ENCODE measurements at regions not wholly inside any gene's neighbourhood (a gene's known extent, or its start where the extent isn't known, plus 50 kb on each side); places are given as distances from the start of the nearest gene placed in this dataset.

- H3K27ac Mint-ChIP-seq: no peak overlapping the region
- H3K9me3 Mint-ChIP-seq: peaks cover 0 to 5% (median 0%) of the 10 kb centered on the region in 7 donors
These were observed 440.4 kb upstream of the SALL1 start for GRCh38 chr16:51591480-51591879.

DNA sequence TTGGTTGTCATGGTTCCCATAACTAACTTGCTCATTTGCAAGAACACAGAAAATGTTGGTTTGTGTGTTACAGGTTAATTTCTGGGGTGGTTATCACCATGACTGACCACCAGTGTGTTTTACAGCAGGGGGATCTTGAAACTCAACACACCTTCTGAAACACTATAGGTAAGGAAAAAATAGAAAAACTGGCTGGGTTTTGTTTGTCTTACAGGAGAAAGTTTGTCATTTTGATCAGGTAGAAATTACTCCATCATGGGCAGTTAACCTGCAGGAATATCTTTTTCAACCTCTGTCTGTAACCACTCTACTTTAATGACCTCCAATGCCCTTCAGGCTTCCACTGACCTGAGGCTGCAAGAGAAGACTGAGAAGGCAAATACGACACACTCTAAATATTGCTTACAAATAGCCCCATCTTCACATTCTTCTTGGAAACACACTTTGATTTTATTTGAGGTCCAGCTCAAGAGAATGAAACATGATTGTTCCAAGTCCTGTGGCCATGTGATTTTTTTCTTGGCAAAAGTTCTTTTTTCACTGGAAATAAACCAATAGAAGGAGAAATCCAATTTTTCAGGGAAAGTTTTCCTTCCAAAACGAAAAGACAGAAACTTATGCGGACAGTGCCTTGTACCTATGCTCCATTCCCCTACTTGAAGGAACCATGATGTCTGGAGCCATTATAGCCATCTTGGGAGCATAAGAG is 428.7 kb upstream of the SALL1 start:
- no peaks in the 10 kb centered on the region for H3K9me3 ChIP-seq (ENCODE audit: control insufficient read depth in 2 of 2, low read length in 2 of 2)
- Mint-ChIP-seq H3K9me3 (peaks cover 0 to 6% (median 3%) of the 10 kb centered on the region in 7 donors), H3K4me1 (no peaks in the 10 kb centered on the region), H3K4me3 (no peak overlapping the region), H3K27ac (no peak overlapping the region), H3K27me3 (no peaks in the 10 kb centered on the region), H3K36me3 (no peaks in the 10 kb centered on the region)
- DNase-seq: no peak
- H3K4me3 ChIP-seq (ENCODE audit: low read depth, low read length): no peak overlapping the region
- H3K4me1 ChIP-seq (ENCODE audit: control insufficient read depth, insufficient read depth, low read length, poor library complexity, severe bottlenecking): no peaks in the 10 kb centered on the region
- ATAC-seq (ENCODE audit: low read depth in 2 of 2): no peak
- H3K36me3 ChIP-seq (ENCODE audit: control insufficient read depth, insufficient read depth, low read length): no peaks in the 10 kb centered on the region
- H3K27ac ChIP-seq (ENCODE audit: insufficient read depth, low read length, poor library complexity, severe bottlenecking): no peak overlapping the region
- H3K27me3 ChIP-seq (ENCODE audit: control insufficient read depth, insufficient read depth, low read length): no peaks in the 10 kb centered on the region

More at GRCh38 chr16:51591480-51591879, 440.4 kb upstream of the SALL1 start:
- no peaks in the 10 kb centered on the region for H3K36me3 Mint-ChIP-seq
- no peaks in the 10 kb centered on the region for H3K4me1 Mint-ChIP-seq
- ATAC-seq (ENCODE audit: low read depth in 2 of 2) (no peak), DNase-seq (no peak)
- Histone ChIP-seq H3K27ac (ENCODE audit: insufficient read depth, low read length, poor library complexity, severe bottlenecking) (no peak overlapping the region), H3K27me3 (ENCODE audit: control insufficient read depth, insufficient read depth, low read length) (no peaks in the 10 kb centered on the region), H3K36me3 (ENCODE audit: control insufficient read depth, insufficient read depth, low read length) (no peaks in the 10 kb centered on the region), H3K4me1 (ENCODE audit: control insufficient read depth, insufficient read depth, low read length, poor library complexity, severe bottlenecking) (no peaks in the 10 kb centered on the region), H3K9me3 (ENCODE audit: control insufficient read depth in 2 of 2, low read length in 2 of 2) (no peaks in the 10 kb centered on the region), H3K4me3 (ENCODE audit: low read depth, low read length) (no peak overlapping the region)
- H3K4me3 Mint-ChIP-seq: no peak overlapping the region
- no peaks in the 10 kb centered on the region for H3K27me3 Mint-ChIP-seq

DNA sequence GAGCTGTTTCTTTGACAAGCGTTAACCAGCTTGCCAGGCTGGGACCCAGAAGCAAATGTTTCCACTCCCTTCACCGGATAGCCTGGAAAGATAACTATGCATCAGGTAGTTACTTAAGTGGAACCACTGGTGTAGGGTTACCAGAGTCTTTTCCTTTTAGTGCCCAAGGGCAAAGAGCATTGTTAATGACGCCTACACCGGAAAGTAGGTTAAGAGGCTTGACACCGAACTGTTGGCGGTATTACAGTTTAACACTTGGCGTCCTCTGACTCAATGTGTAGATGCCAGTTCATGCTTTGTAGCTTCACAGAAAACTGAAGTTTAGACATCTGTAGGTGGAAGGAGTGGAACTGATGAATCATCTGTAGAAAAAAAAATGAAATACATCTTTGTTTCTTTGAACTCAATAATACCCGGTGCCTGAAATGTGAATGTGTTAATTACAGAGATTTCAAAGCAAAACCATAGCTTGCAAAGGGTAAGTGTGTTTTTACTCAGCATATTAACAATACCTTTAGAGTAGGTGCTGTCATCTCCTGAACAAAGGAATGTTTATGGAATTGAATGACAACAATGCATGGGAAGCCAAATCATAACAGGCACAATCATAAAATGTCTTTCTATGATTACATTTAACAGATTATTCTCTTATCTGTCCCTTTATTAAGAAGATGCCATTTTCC is 426.7 kb upstream of the SALL1 start:
- Mint-ChIP-seq H3K36me3 (no peaks in the 10 kb centered on the region), H3K4me3 (no peak overlapping the region), H3K27ac (no peak overlapping the region), H3K9me3 (peaks cover 0 to 5% (median 4%) of the 10 kb centered on the region in 7 donors), H3K27me3 (no peaks in the 10 kb centered on the region), H3K4me1 (no peaks in the 10 kb centered on the region)
- no peaks in the 10 kb centered on the region for H3K36me3 ChIP-seq (ENCODE audit: control insufficient read depth, insufficient read depth, low read length)
- no peak for DNase-seq
- H3K4me3 ChIP-seq (ENCODE audit: low read depth, low read length): no peak overlapping the region
- H3K27me3 ChIP-seq (ENCODE audit: control insufficient read depth, insufficient read depth, low read length): no peaks in the 10 kb centered on the region
- H3K27ac ChIP-seq (ENCODE audit: insufficient read depth, low read length, poor library complexity, severe bottlenecking): no peak overlapping the region
- H3K4me1 ChIP-seq (ENCODE audit: control insufficient read depth, insufficient read depth, low read length, poor library complexity, severe bottlenecking): no peaks in the 10 kb centered on the region
- ATAC-seq (ENCODE audit: low read depth in 2 of 2): no peak
- no peaks in the 10 kb centered on the region for H3K9me3 ChIP-seq (ENCODE audit: control insufficient read depth in 2 of 2, low read length in 2 of 2)

- Mint-ChIP-seq H3K4me3 (no peak overlapping the region), H3K4me1 (no peaks in the 10 kb centered on the region), H3K27me3 (no peaks in the 10 kb centered on the region), H3K9me3 (peaks cover 0 to 7% (median 5%) of the 10 kb centered on the region in 7 donors), H3K27ac (no peak overlapping the region), H3K36me3 (no peaks in the 10 kb centered on the region)
- Histone ChIP-seq H3K4me3 (ENCODE audit: low read depth, low read length) (no peak overlapping the region), H3K36me3 (ENCODE audit: control insufficient read depth, insufficient read depth, low read length) (no peaks in the 10 kb centered on the region), H3K9me3 (ENCODE audit: control insufficient read depth in 2 of 2, low read length in 2 of 2) (no peaks in the 10 kb centered on the region), H3K27ac (ENCODE audit: insufficient read depth, low read length, poor library complexity, severe bottlenecking) (no peak overlapping the region), H3K27me3 (ENCODE audit: control insufficient read depth, insufficient read depth, low read length) (no peaks in the 10 kb centered on the region), H3K4me1 (ENCODE audit: control insufficient read depth, insufficient read depth, low read length, poor library complexity, severe bottlenecking) (no peaks in the 10 kb centered on the region)
- DNase-seq (no peak), ATAC-seq (ENCODE audit: low read depth in 2 of 2) (no peak)
These were observed 425.6 kb upstream of the SALL1 start for GRCh38 chr16:51576498-51577195.

GRCh38 chr16:51573191-51573590 is 422.1 kb upstream of the SALL1 start:
- no peaks in the 10 kb centered on the region for H3K4me1 Mint-ChIP-seq
- H3K9me3 Mint-ChIP-seq: peaks cover 0 to 14% (median 6%) of the 10 kb centered on the region in 7 donors
- Histone ChIP-seq H3K36me3 (ENCODE audit: control insufficient read depth, insufficient read depth, low read length) (no peaks in the 10 kb centered on the region), H3K4me1 (ENCODE audit: control insufficient read depth, insufficient read depth, low read length, poor library complexity, severe bottlenecking) (no peaks in the 10 kb centered on the region), H3K4me3 (ENCODE audit: low read depth, low read length) (no peak overlapping the region), H3K9me3 (ENCODE audit: control insufficient read depth in 2 of 2, low read length in 2 of 2) (no peaks in the 10 kb centered on the region), H3K27ac (ENCODE audit: insufficient read depth, low read length, poor library complexity, severe bottlenecking) (no peak overlapping the region), H3K27me3 (ENCODE audit: control insufficient read depth, insufficient read depth, low read length) (no peaks in the 10 kb centered on the region)
- H3K36me3 Mint-ChIP-seq: no peaks in the 10 kb centered on the region
- no peak overlapping the region for H3K27ac Mint-ChIP-seq
- no peak for DNase-seq
- ATAC-seq (ENCODE audit: low read depth in 2 of 2): no peak
- no peaks in the 10 kb centered on the region for H3K27me3 Mint-ChIP-seq
- no peak overlapping the region for H3K4me3 Mint-ChIP-seq

DNA sequence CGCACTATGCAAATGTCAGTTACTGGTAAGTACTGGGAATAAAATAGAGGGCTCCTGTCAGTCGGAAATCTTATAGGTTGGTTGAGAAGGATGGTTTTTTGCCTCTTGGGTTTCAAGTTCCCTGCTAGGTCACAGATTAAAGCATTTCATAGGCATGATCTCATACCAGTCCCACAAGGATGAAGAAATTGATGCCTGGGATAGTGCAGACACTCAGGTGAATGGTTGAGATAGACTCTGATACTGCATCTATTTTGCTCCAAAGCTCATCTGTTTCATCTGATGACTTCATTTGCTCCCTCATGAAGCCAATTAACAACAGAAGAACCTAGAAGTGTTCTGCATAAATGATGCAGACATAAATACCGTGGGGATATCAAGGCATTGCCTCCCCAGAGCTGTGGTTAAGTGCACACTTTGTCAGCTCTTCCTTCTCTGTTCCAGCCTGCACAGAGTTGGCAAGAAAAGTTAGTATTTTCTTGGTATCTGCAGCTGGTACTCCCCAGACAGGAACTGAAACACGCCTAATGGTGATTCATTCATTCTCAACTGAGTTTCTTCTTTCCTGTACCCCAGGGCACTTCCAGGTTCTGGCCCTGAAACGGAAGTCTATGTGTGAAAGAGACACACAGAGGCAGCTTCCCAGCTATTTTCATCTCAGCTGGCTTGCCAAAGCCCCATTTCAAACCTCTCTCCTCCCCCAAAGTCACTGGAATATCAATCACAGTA is 418.3 kb upstream of the SALL1 start:
- no peak for DNase-seq
- H3K27ac Mint-ChIP-seq: no peak overlapping the region
- H3K36me3 Mint-ChIP-seq: no peaks in the 10 kb centered on the region
- no peak overlapping the region for H3K4me3 Mint-ChIP-seq
- Histone ChIP-seq H3K4me3 (ENCODE audit: low read depth, low read length) (no peak overlapping the region), H3K27ac (ENCODE audit: insufficient read depth, low read length, poor library complexity, severe bottlenecking) (no peak overlapping the region), H3K4me1 (ENCODE audit: control insufficient read depth, insufficient read depth, low read length, poor library complexity, severe bottlenecking) (no peaks in the 10 kb centered on the region), H3K27me3 (ENCODE audit: control insufficient read depth, insufficient read depth, low read length) (no peaks in the 10 kb centered on the region), H3K36me3 (ENCODE audit: control insufficient read depth, insufficient read depth, low read length) (no peaks in the 10 kb centered on the region), H3K9me3 (ENCODE audit: control insufficient read depth in 2 of 2, low read length in 2 of 2) (no peaks in the 10 kb centered on the region)
- no peaks in the 10 kb centered on the region for H3K27me3 Mint-ChIP-seq
- H3K9me3 Mint-ChIP-seq: peaks cover 0 to 18% (median 5%) of the 10 kb centered on the region in 7 donors
- no peak for ATAC-seq (ENCODE audit: low read depth in 2 of 2)
- no peaks in the 10 kb centered on the region for H3K4me1 Mint-ChIP-seq

DNA sequence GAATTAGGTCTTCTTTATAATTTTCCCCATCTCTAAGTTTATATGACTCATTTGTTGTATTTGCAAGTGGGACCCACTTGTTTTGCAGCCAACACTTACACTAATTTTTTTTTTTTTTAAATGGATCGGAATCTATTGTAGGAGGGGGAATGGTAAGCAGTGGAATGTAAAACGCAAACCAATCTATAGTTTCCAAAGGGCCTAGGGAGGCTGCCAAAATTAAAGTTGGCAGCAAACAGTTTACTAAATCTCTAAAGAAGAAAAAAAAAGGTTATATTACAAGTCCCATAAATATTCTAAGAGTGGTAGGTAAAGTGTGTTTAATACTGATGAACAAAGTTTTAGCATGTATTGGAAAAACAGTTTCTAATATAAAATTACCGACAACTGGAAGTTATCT is 416.8 kb upstream of the SALL1 start:
- Mint-ChIP-seq H3K4me1 (no peaks in the 10 kb centered on the region), H3K9me3 (peaks cover 0 to 18% (median 7%) of the 10 kb centered on the region in 7 donors), H3K36me3 (no peaks in the 10 kb centered on the region), H3K27me3 (no peaks in the 10 kb centered on the region), H3K27ac (no peak overlapping the region), H3K4me3 (no peak overlapping the region)
- ATAC-seq (ENCODE audit: low read depth in 2 of 2) (no peak), DNase-seq (no peak)
- Histone ChIP-seq H3K27me3 (ENCODE audit: control insufficient read depth, insufficient read depth, low read length) (no peaks in the 10 kb centered on the region), H3K9me3 (ENCODE audit: control insufficient read depth in 2 of 2, low read length in 2 of 2) (no peaks in the 10 kb centered on the region), H3K36me3 (ENCODE audit: control insufficient read depth, insufficient read depth, low read length) (no peaks in the 10 kb centered on the region), H3K27ac (ENCODE audit: insufficient read depth, low read length, poor library complexity, severe bottlenecking) (no peak overlapping the region), H3K4me3 (ENCODE audit: low read depth, low read length) (no peak overlapping the region), H3K4me1 (ENCODE audit: control insufficient read depth, insufficient read depth, low read length, poor library complexity, severe bottlenecking) (no peaks in the 10 kb centered on the region)

Data from CD4-positive, CD25-positive, alpha-beta regulatory T cell (primary cell).